ENCODE measurements at regions not wholly inside any gene's neighbourhood (a gene's known extent, or its start where the extent isn't known, plus 50 kb on each side); places are given as distances from the start of the nearest gene placed in this dataset.

DNA sequence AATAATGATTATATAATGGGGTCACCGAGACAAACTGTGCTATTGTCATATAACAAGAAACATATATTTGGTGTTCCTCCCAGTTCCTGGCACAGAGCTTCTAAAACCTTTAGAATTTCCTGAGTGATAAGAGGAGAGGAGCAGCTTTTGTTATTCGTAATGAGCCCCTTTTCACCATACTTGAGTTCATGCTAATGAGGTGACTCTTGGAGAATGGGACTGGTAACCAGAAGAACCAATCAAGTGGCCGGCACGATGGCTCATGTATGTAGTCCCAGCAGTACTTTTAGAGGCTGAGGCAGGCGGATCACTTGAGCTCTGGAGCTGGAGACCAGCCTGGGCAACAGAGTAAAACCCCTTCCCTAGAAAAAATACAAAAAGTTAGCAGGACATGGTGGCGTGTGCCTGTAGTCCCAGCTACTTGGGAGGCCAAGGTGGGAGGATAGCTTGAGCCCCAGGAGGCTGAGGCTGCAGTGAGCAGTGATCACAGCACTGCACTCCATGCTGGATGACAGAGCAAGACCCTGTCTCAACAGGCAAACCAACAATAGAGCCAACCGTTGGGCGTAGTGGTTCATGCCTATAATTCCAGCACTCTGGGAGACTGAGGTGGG is 62.7 kb upstream of the FTH1 start:
- DNase-seq (ENCODE audit: insufficient read length, low spot score) (no peak), FAIRE-seq (no peak)

DNA sequence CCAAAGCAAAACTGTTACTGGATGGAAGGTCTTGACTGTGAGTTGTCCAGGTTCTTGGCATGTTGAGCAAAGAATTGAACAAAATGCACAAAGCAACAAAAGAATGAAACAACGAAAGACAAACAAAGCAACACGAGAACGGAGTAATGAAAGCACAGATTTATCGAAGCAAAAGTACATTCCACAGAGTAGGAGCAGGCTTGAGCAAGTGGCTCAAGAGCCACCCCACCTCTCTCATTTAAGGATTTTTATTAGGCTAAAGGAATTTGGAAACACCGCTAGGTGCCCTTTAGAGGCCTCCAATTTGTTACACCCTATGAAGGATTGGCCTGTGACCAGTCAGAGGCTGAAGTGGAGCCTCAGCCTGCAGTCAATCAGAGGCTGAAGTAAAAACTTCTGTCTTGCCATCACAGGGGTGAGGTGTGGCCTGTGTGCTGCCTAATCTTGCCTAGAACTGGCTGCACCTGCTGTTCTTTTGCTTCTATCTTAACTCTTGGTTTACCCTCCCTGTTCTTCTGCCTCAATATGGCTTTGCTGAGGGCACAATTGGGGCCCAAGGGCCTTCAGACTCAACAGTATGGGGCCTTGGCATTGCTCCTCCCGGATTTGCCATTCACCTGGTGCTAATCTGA is 59.4 kb upstream of the FTH1 start:
- no peak for FAIRE-seq
- no peak for DNase-seq (ENCODE audit: insufficient read length, low spot score)

DNA sequence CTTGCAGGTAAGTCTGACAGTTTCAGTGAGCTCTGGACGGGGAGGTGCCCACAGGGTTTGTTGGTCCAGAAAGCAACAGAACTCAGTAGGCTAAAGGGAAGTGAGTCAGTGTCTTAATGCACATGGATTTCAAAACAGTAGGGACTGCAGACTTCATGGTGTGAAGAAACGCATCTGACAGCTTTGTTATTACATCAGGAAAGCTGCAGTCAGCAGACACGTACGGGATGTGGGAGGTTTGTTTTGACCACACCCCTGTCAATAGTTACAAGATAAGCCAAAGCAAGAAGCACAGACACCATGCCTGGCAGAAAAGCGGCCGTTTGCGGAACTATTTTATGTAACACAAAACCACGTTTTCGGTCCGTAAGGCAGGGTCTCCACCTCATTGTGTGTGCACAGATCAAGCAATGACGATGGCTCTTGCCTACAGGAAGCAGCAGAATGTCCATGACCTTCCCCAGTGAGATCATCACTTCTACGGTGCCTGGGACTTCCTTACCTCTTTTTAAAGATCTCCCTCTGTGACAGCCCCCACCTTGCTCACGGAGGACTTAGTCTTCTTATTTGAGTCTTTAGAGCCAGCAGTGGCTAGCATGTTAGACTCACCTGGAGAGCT is 58.2 kb upstream of the FTH1 start:
- DNase-seq (ENCODE audit: insufficient read length, low spot score), result peak; percentile 64
- FAIRE-seq, result no peak

DNA sequence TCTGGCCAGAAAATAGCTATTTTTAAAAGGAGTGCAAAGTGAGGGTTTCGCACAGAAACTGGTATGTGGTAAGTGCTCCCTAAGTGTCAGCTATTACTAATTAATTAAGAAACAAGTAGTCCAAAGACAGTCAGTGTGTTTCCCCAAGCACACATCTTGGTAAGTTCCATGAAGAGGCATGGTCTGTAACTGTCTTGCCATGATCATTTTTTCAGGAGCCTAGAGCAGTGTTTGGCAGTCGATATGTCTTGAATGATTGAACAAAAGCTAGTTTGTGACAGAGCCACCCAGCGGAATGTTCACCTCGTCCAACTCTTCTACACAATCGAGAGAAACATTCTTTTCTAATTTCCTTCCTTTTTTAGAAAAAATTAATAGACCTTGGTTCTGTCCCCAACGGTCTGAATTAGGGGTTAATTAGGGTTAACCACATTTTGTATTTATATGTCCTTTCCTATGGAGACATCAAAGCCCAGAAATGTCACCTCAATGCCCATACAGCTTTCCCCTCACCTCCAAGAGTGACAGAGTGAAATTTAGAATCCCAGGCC is 57.6 kb upstream of the FTH1 start:
- FAIRE-seq (no peak), DNase-seq (ENCODE audit: insufficient read length, low spot score) (no peak)

DNA sequence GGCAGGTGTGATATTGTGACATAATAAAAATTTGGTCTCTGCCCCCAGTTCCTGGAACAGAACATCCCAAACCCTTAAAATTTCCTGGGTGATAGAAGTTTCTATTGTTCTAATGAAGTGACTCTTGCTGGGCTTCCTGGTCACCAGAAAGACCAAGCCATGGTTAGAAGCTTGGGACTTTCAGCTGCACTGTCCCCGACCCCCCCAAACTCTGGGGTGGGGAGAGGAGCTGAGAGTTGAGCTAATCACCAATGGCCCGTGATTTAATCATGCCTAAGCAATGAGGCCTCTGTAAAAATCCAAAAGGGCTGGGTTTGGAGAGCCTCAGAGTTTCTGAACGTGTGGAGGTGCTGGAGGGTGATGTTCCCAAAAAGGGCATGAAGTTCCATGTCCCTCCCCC is 54.8 kb upstream of the FTH1 start:
- no peak for DNase-seq (ENCODE audit: insufficient read length, low spot score)
- no peak for FAIRE-seq

- FAIRE-seq (no peak), DNase-seq (ENCODE audit: insufficient read length, low spot score) (no peak)
Observed at GRCh38 chr11:62020661-62021060, 53.2 kb upstream of the FTH1 start.

GRCh38 chr11:62018981-62019664 is 51.7 kb upstream of the FTH1 start:
- no peak for DNase-seq (ENCODE audit: insufficient read length, low spot score)
- no peak for FAIRE-seq

DNA sequence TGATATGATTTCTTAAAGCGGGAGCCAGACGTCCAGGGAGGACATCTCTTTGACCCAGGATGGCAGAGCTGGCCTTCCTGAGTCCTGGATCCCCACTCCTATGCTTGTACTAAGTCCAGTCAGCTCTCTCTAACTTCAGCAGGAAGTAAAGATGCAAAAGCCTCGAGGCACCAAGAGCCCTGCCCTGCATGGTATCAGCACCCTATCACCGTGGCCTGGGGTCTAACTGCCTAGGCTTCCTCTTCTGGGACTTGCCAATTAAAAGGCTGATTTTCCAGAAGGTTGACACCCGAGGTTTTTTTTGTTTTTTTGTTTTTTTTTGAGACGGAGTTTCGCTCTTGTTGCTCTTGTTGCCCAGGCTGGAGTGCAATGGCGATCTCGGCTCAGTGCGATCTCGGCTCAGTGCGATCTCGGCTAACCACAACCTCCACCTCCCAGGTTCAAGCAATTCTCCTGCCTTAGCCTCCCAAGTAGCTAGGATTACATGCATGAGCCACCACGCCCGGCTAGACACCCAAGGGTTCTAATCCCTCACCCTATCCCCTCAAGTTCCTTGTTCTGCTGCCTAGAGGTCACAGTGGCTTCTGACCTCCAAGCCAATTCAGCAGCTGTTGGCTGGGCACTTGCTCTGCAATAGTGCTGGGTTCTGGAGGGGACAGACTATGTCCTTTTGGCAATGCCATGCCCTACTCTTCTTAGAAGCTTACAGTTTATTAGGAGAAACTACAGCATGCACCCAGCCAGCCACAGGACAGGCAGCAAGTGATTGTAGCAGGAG is 50.6 kb upstream of the FTH1 start:
- FAIRE-seq, result no peak

More for the DNA sequence above, 50.6 kb upstream of the FTH1 start:
- no peak for DNase-seq (ENCODE audit: insufficient read length, low spot score)

All from HTR-8/SVneo (cell line).